BE2C (cell line): ENCODE measurements at regions not wholly inside any gene's neighbourhood (a gene's known extent, or its start where the extent isn't known, plus 50 kb on each side); places are given as distances from the start of the nearest gene placed in this dataset.

Source experiments
- DNase-seq: peaks from one replicate; pipeline ENCODE4 v3.0.0-alpha.2; 2020
- H3K27me3 ChIP-seq: fragments of 250-450 bp; sonication (Bioruptor Pico); 2 replicates; pipeline ENCODE4 v1.5.1; 2020; ENCODE audit warnings: mild to moderate bottlenecking
- H3K36me3 ChIP-seq: fragments of 250-450 bp; sonication (Bioruptor Pico); 2 replicates; pipeline ENCODE4 v1.5.1; 2020; ENCODE audit warnings: mild to moderate bottlenecking
- H3K4me1 ChIP-seq: fragments of 250-450 bp; sonication (Bioruptor Pico); 2 replicates; pipeline ENCODE4 v1.5.1; 2020
- H3K4me3 ChIP-seq: 2 replicates; pipeline ENCODE4 v1.5.1; 2011; ENCODE audit warnings: low read depth, low read length
- H3K9me3 ChIP-seq: fragments of 250-450 bp; sonication (Bioruptor Pico); 2 replicates; pipeline ENCODE4 v1.5.1; 2020
- CTCF ChIP-seq: IDR thresholded peaks from 2 replicates; pipeline ENCODE4 v1.5.1; 2012; ENCODE audit warnings: mild to moderate bottlenecking, low read depth, low read length

- no peak for TF ChIP-seq CTCF
- H3K4me1 ChIP-seq: no peaks in the 10 kb centered on the region
- H3K4me3 ChIP-seq: no peak overlapping the region
- no peaks in the 10 kb centered on the region for H3K27me3 ChIP-seq
- H3K36me3 ChIP-seq: no peaks in the 10 kb centered on the region
- H3K9me3 ChIP-seq: no peaks in the 10 kb centered on the region
- no peak for DNase-seq
These were observed 107.5 kb upstream of the ACSL4 start for GRCh38 chrX:109840585-109840984.

GRCh38 chrX:109841257-109841656, 108.2 kb upstream of the ACSL4 start:
- no peak for DNase-seq
- H3K27me3 ChIP-seq: no peaks in the 10 kb centered on the region
- no peaks in the 10 kb centered on the region for H3K9me3 ChIP-seq
- no peaks in the 10 kb centered on the region for H3K4me1 ChIP-seq
- no peaks in the 10 kb centered on the region for H3K36me3 ChIP-seq
- no peak overlapping the region for H3K4me3 ChIP-seq
- no peak for TF ChIP-seq CTCF

- no peak for DNase-seq
- Histone ChIP-seq H3K27me3 (no peaks in the 10 kb centered on the region), H3K4me1 (no peaks in the 10 kb centered on the region), H3K4me3 (no peak overlapping the region), H3K36me3 (no peaks in the 10 kb centered on the region), H3K9me3 (no peaks in the 10 kb centered on the region)
- TF ChIP-seq CTCF: no peak
These were observed 109.0 kb upstream of the ACSL4 start for GRCh38 chrX:109841869-109842579.

- Histone ChIP-seq H3K4me1 (no peaks in the 10 kb centered on the region), H3K27me3 (no peaks in the 10 kb centered on the region), H3K9me3 (no peaks in the 10 kb centered on the region), H3K4me3 (no peak overlapping the region), H3K36me3 (no peaks in the 10 kb centered on the region)
- DNase-seq: no peak
- no peak for TF ChIP-seq CTCF
These were observed 109.6 kb upstream of the ACSL4 start for GRCh38 chrX:109842611-109843010.

GRCh38 chrX:109843963-109844751, 111.1 kb upstream of the ACSL4 start:
- TF ChIP-seq CTCF: no peak
- no peaks in the 10 kb centered on the region for H3K27me3 ChIP-seq
- H3K4me3 ChIP-seq: no peak overlapping the region
- no peaks in the 10 kb centered on the region for H3K4me1 ChIP-seq
- no peaks in the 10 kb centered on the region for H3K9me3 ChIP-seq
- DNase-seq: peak; percentile 7
- H3K36me3 ChIP-seq: no peaks in the 10 kb centered on the region

- no peak for TF ChIP-seq CTCF
These were observed 111.9 kb upstream of the ACSL4 start for GRCh38 chrX:109844986-109845385.

More at GRCh38 chrX:109844986-109845385, 111.9 kb upstream of the ACSL4 start:
- Histone ChIP-seq H3K4me1 (no peaks in the 10 kb centered on the region), H3K36me3 (no peaks in the 10 kb centered on the region), H3K4me3 (no peak overlapping the region), H3K9me3 (no peaks in the 10 kb centered on the region), H3K27me3 (no peaks in the 10 kb centered on the region)
- DNase-seq: no peak
